HepG2 (cell line): ENCODE measurements at regions not wholly inside any gene's neighbourhood (a gene's known extent, or its start where the extent isn't known, plus 50 kb on each side); places are given as distances from the start of the nearest gene placed in this dataset.
"Not testable (repeated sequence)": the region's sequence is repeated elsewhere in the genome, so short reads cannot be mapped to it uniquely, and the experiment has no call there.

Experiments
- CTCF ChIP-seq: sonication (generic); formaldehyde crosslinking; IDR thresholded peaks from 2 replicates; pipeline ENCODE4 v1.5.0; 2020; ENCODE audit warnings: mild to moderate bottlenecking, missing genetic modification reagents, moderate library complexity
- ZNF138 ChIP-seq: sonication (generic); formaldehyde crosslinking; IDR thresholded peaks from 2 replicates; pipeline ENCODE4 v1.5.0; 2020; ENCODE audit warnings: mild to moderate bottlenecking, low read depth, missing genetic modification reagents

GRCh38 chr16:16643828-16644227 is 264.9 kb downstream of the NPIPA7 start:
- TF ChIP-seq ZNF138, CTCF (CRISPR knock-in tag): not testable (repeated sequence)
